ENCODE measurements at regions not wholly inside any gene's neighbourhood (a gene's known extent, or its start where the extent isn't known, plus 50 kb on each side); places are given as distances from the start of the nearest gene placed in this dataset.

GRCh38 chr5:63894690-63895089 is 67.6 kb downstream of the HTR1A start:
- DNase-seq (ENCODE audit: insufficient read length, low spot score): no peak
- no peak for FAIRE-seq

- FAIRE-seq: no peak
- no peak for DNase-seq (ENCODE audit: insufficient read length, low spot score)
These were observed 83.5 kb downstream of the HTR1A start for GRCh38 chr5:63878788-63879187.

GRCh38 chr5:63877961-63878360 is 84.3 kb downstream of the HTR1A start:
- DNase-seq (ENCODE audit: insufficient read length, low spot score) (no peak), FAIRE-seq (no peak)

GRCh38 chr5:63860379-63860778 is 101.9 kb downstream of the HTR1A start:
- no peak for FAIRE-seq

GRCh38 chr5:63854076-63854475 is 108.2 kb downstream of the HTR1A start:
- FAIRE-seq (no peak), DNase-seq (ENCODE audit: insufficient read length, low spot score) (no peak)

More at GRCh38 chr5:63860379-63860778, 101.9 kb downstream of the HTR1A start:
- DNase-seq (ENCODE audit: insufficient read length, low spot score): no peak

GRCh38 chr5:63843190-63843589 is 119.1 kb downstream of the HTR1A start:
- FAIRE-seq (no peak), DNase-seq (ENCODE audit: insufficient read length, low spot score) (no peak)

- FAIRE-seq: no peak
- DNase-seq (ENCODE audit: insufficient read length, low spot score): no peak
These were observed 124.8 kb downstream of the HTR1A start for GRCh38 chr5:63837437-63837836.

- no peak for FAIRE-seq
These were observed 130.9 kb downstream of the HTR1A start for GRCh38 chr5:63831381-63831780.

GRCh38 chr5:63825984-63826383 is 136.3 kb downstream of the HTR1A start:
- FAIRE-seq (no peak), DNase-seq (ENCODE audit: insufficient read length, low spot score) (no peak)

More at GRCh38 chr5:63831381-63831780, 130.9 kb downstream of the HTR1A start:
- DNase-seq (ENCODE audit: insufficient read length, low spot score): no peak

GRCh38 chr5:63823583-63823982 is 138.7 kb downstream of the HTR1A start:
- FAIRE-seq (no peak), DNase-seq (ENCODE audit: insufficient read length, low spot score) (no peak)

GRCh38 chr5:63822614-63823013 is 139.6 kb downstream of the HTR1A start:
- DNase-seq (ENCODE audit: insufficient read length, low spot score): no peak
- no peak for FAIRE-seq

- DNase-seq (ENCODE audit: insufficient read length, low spot score) (no peak), FAIRE-seq (no peak)
These were observed 141.7 kb downstream of the HTR1A start for GRCh38 chr5:63820577-63820976.

GRCh38 chr5:63812693-63813092 is 149.6 kb downstream of the HTR1A start:
- DNase-seq (ENCODE audit: insufficient read length, low spot score) (no peak), FAIRE-seq (no peak)

GRCh38 chr5:63811961-63812360 is 150.3 kb downstream of the HTR1A start:
- DNase-seq (ENCODE audit: insufficient read length, low spot score) (no peak), FAIRE-seq (no peak)

- FAIRE-seq (no peak), DNase-seq (ENCODE audit: insufficient read length, low spot score) (no peak)
These were observed 151.0 kb downstream of the HTR1A start for GRCh38 chr5:63811286-63811685.

GRCh38 chr5:63805151-63805550 is 157.1 kb downstream of the HTR1A start:
- no peak for FAIRE-seq
- no peak for DNase-seq (ENCODE audit: insufficient read length, low spot score)

- DNase-seq (ENCODE audit: insufficient read length, low spot score) (no peak), FAIRE-seq (no peak)
These were observed 159.1 kb downstream of the HTR1A start for GRCh38 chr5:63803165-63803564.

- DNase-seq (ENCODE audit: insufficient read length, low spot score): no peak
- FAIRE-seq: no peak
These were observed 167.3 kb downstream of the HTR1A start for GRCh38 chr5:63794979-63795378.

GRCh38 chr5:63794296-63794695 is 167.9 kb downstream of the HTR1A start:
- DNase-seq (ENCODE audit: insufficient read length, low spot score) (no peak), FAIRE-seq (no peak)

GRCh38 chr5:63774939-63775338 is 187.3 kb downstream of the HTR1A start:
- FAIRE-seq (no peak), DNase-seq (ENCODE audit: insufficient read length, low spot score) (no peak)

- FAIRE-seq (no peak), DNase-seq (ENCODE audit: insufficient read length, low spot score) (no peak)
These were observed 194.0 kb downstream of the HTR1A start for GRCh38 chr5:63768221-63768620.

GRCh38 chr5:63760965-63761364 is 201.3 kb downstream of the HTR1A start:
- DNase-seq (ENCODE audit: insufficient read length, low spot score) (no peak), FAIRE-seq (no peak)

GRCh38 chr5:63743096-63743798 is 219.0 kb downstream of the HTR1A start:
- FAIRE-seq (no peak), DNase-seq (ENCODE audit: insufficient read length, low spot score) (no peak)

Measured in HTR-8/SVneo (cell line).